ENCODE measurements at regions not wholly inside any gene's neighbourhood (a gene's known extent, or its start where the extent isn't known, plus 50 kb on each side); places are given as distances from the start of the nearest gene placed in this dataset.

DNA sequence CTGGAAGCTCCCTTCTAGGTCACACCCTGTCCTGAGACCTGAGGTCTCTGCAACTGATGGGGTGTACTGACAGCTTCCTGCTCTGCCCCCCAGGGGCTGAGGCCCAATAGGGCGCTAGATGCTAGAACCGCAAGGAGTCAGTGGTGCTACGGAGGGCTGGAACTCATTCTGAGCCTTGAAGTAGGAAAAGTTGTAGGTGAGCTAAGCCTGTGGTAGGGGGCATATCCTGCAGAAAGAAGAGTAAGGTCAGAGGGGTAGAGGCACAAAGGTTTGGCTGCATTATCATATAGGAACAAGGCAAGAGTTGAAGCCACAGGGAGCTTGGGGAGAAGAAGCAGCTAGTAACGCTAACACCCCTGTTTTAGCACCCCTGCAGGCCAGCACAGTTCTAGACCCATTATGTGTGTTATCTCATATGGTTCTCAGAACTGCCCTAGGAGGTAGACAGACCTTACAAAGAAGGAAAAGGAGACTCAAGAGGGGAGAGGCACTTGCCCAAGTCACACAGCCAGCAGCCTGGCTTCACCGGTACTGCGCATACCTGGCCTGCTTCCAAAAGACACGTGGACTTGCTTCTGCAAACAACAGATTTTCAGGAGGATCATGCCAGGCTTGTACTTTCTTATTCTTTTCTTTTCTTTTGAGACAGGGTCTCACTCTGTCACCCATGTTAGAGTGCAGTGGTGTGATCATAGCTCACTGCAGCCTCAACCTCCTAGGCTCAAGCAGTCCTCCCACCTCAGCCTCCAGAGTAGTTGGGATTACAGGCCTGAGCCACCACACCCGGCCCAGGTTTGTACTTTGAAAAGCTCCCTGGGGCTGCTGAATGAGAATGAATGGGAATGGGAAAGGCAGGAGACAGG, 156.1 kb downstream of the MRPL14 start:
- Mint-ChIP-seq H3K27me3 (ENCODE audit: low read depth) (peaks cover 5% of the 10 kb centered on the region), H3K27ac (peak overlapping the region in 2 of 3 experiments; percentile 7 to 58; a peak in 2 of 7 replicates), H3K9me3 (no peaks in the 10 kb centered on the region; a peak in 2 of 5 replicates), H3K4me3 (no peak overlapping the region), H3K4me1 (peaks cover 23 to 25% of the 10 kb centered on the region in 2 experiments), H3K36me3 (ENCODE audit: insufficient read depth in 1 of 3, low read depth in 3 of 3) (no peaks in the 10 kb centered on the region)
- no peak overlapping the region for H2BK20ac ChIP-seq (ENCODE audit: low read depth, low read length, poor library complexity, severe bottlenecking)
- H2AFZ ChIP-seq (ENCODE audit: low read length) = no peak overlapping the region
- H2BK5ac ChIP-seq (ENCODE audit: insufficient read length, low read length) = no peak overlapping the region
- no peaks in the 10 kb centered on the region for H3K27me3 ChIP-seq (ENCODE audit: insufficient read depth, low read length)
- H2BK120ac ChIP-seq (ENCODE audit: low read depth, low read length, poor library complexity, severe bottlenecking) = no peak overlapping the region
- no peak overlapping the region for H4K8ac ChIP-seq (replicated peaks; ENCODE audit: insufficient read length, low read depth, low read length)
- H3K56ac ChIP-seq (ENCODE audit: insufficient read length, low read depth, low read length) = no peak overlapping the region
- H3K79me2 ChIP-seq (ENCODE audit: insufficient read depth, low read length) = no peaks in the 10 kb centered on the region
- no peak overlapping the region for H3K9ac ChIP-seq (ENCODE audit: extremely low read depth, insufficient read length, low read length)
- no CpG with 5 or more reads among the region's 8 CpGs for WGBS (ENCODE audit: extremely low coverage, insufficient read length, low lambda C conversion rate)
- no peaks in the 10 kb centered on the region for H3K9me3 ChIP-seq (ENCODE audit: control insufficient read depth, low read depth, low read length)
- H3K4me2 ChIP-seq (ENCODE audit: insufficient read depth, insufficient read length, low read length) = no peak overlapping the region
- H4K20me1 ChIP-seq (ENCODE audit: control insufficient read depth, insufficient read depth, insufficient read length) = no peaks in the 10 kb centered on the region
- H3K23ac ChIP-seq (ENCODE audit: insufficient read length, low read depth, low read length) = no peak overlapping the region
- H3K18ac ChIP-seq (ENCODE audit: insufficient read length, low read depth, low read length) = no peak overlapping the region
- H3K23me2 ChIP-seq (ENCODE audit: insufficient read length, low read depth, low read length, poor library complexity, severe bottlenecking) = no peaks in the 10 kb centered on the region
- H3K79me1 ChIP-seq (ENCODE audit: insufficient read depth, low read depth, low read length, poor library complexity, severe bottlenecking) = no peaks in the 10 kb centered on the region
- H3K4ac ChIP-seq (ENCODE audit: low read depth, low read length) = no peak overlapping the region
- H2BK12ac ChIP-seq (ENCODE audit: insufficient read length, low read depth, low read length) = no peak overlapping the region
- H3K27ac ChIP-seq (ENCODE audit: insufficient read length, low read depth, low read length) = no peak overlapping the region
- no peak overlapping the region for H2AK5ac ChIP-seq (ENCODE audit: insufficient read length, low read length)
- no peak overlapping the region for H2BK15ac ChIP-seq (ENCODE audit: low read depth, low read length)
- no peaks in the 10 kb centered on the region; the same call in 1 of the 2 replicates for H3K4me1 ChIP-seq (ENCODE audit: insufficient read depth, low read length)
- no peak overlapping the region for H4K5ac ChIP-seq (ENCODE audit: insufficient read length, low read depth, low read length)
- peak; percentile 30 for DNase-seq
- H3T11ph ChIP-seq (ENCODE audit: low read length) = no peak overlapping the region
- H3K14ac ChIP-seq (ENCODE audit: insufficient read depth, low read length) = no peak overlapping the region; the same call in 1 of the 2 replicates
- no peak for TF ChIP-seq CTCF (conservative IDR thresholded peaks at IDR 0.05)
- H4K91ac ChIP-seq (ENCODE audit: insufficient read length, low read depth, low read length) = no peak overlapping the region
